Mesendoderm (in vitro differentiated cells): ENCODE measurements at regions not wholly inside any gene's neighbourhood (a gene's known extent, or its start where the extent isn't known, plus 50 kb on each side); places are given as distances from the start of the nearest gene placed in this dataset.

ENCODE experiments used
- DNase-seq: peaks from one replicate; pipeline ENCODE4 v3.0.0; 2013
- H2AK5ac ChIP-seq: 2 replicates; pipeline ENCODE4 v1.6.1; 2013; ENCODE audit warnings: low read length, inconsistent platforms
- H2BK120ac ChIP-seq: 2 replicates; pipeline ENCODE4 v1.6.1; 2013; ENCODE audit warnings: low read depth, mild to moderate bottlenecking, low read length, moderate library complexity, mixed read lengths
- H2BK15ac ChIP-seq: replicated peaks from 2 replicates; pipeline ENCODE4 v1.6.1; 2013; ENCODE audit warnings: low read depth, mild to moderate bottlenecking, moderate library complexity
- H2BK5ac ChIP-seq: 2 replicates; pipeline ENCODE4 v1.6.1; 2013; ENCODE audit warnings: low read length, inconsistent platforms
- H3K18ac ChIP-seq: 2 replicates; pipeline ENCODE4 v1.6.1; 2013; ENCODE audit warnings: mild to moderate bottlenecking, low read length, mixed read lengths
- H3K23ac ChIP-seq: one replicate; pipeline ENCODE4 v1.6.1; 2013; ENCODE audit warnings: low read length
- H3K27ac ChIP-seq: 2 replicates; pipeline ENCODE4 v1.5.1; 2013; ENCODE audit warnings: low read depth, mild to moderate bottlenecking, inconsistent platforms, low read length, moderate library complexity
- H3K27me3 ChIP-seq: 2 replicates; pipeline ENCODE4 v1.6.1; 2013; ENCODE audit warnings: low read length, control low read depth, mild to moderate bottlenecking, inconsistent platforms; ENCODE audit not compliant: insufficient read depth, poor library complexity
- H3K36me3 ChIP-seq: 2 replicates; pipeline ENCODE4 v1.6.1; 2013; ENCODE audit warnings: low read length, inconsistent platforms; ENCODE audit not compliant: control insufficient read depth, insufficient read depth
- H3K4ac ChIP-seq: one replicate; pipeline ENCODE4 v1.6.1; 2013; ENCODE audit warnings: low read depth, mild to moderate bottlenecking, low read length, moderate library complexity
- H3K4me1 ChIP-seq: 2 replicates; pipeline ENCODE4 v1.6.1; 2013; ENCODE audit warnings: low read depth, low read length, inconsistent platforms; ENCODE audit not compliant: control insufficient read depth
- H3K4me2 ChIP-seq: 2 replicates; pipeline ENCODE4 v1.6.1; 2013; ENCODE audit warnings: low read length
- H3K4me3 ChIP-seq: 2 replicates; pipeline ENCODE4 v1.5.1; 2013; ENCODE audit warnings: mild to moderate bottlenecking, low read length
- H3K56ac ChIP-seq: one replicate; pipeline ENCODE4 v1.6.1; 2013; ENCODE audit warnings: low read length
- H3K79me1 ChIP-seq: 2 replicates; pipeline ENCODE4 v1.6.1; 2013; ENCODE audit warnings: low read length, inconsistent platforms
- H3K79me2 ChIP-seq: 2 replicates; pipeline ENCODE4 v1.6.1; 2013; ENCODE audit warnings: mild to moderate bottlenecking, low read length; ENCODE audit not compliant: control insufficient read depth, insufficient read depth
- H3K9ac ChIP-seq: 2 replicates; pipeline ENCODE4 v1.6.1; 2013; ENCODE audit warnings: low read length, inconsistent platforms
- H4K5ac ChIP-seq: one replicate; pipeline ENCODE4 v1.6.1; 2013; ENCODE audit warnings: low read length
- H4K8ac ChIP-seq: one replicate; pipeline ENCODE4 v1.6.1; 2013; ENCODE audit warnings: low read depth, mild to moderate bottlenecking, control low read depth, low read length, moderate library complexity
- WGBS: extraction: QIAGEN DNeasy Blood & Tissue Kit; methylation state at CpG from one replicate; pipeline ENCODE4 v1.1.7; 2013; ENCODE audit warnings: low lambda C conversion rate, missing lambda C conversion rate; ENCODE audit not compliant: insufficient coverage; ENCODE audit errors: extremely low coverage; 5-methylcytosine and 5-hydroxymethylcytosine counted together

- Histone ChIP-seq H4K5ac (no peak overlapping the region), H3K4me1 (peaks cover 13% of the 10 kb centered on the region), H3K79me1 (no peaks in the 10 kb centered on the region), H4K8ac (no peak overlapping the region), H3K4me3 (no peak overlapping the region), H3K4ac (no peak overlapping the region), H3K79me2 (no peaks in the 10 kb centered on the region), H3K4me2 (no peak overlapping the region), H3K27me3 (no peaks in the 10 kb centered on the region), H2BK120ac (peak overlapping the region; percentile 88), H2BK15ac (no peak overlapping the region), H2BK5ac (peak overlapping the region; percentile 23), H3K23ac (no peak overlapping the region), H3K18ac (no peak overlapping the region), H2AK5ac (no peak overlapping the region), H3K27ac (peak overlapping the region; percentile 61), H3K9ac (no peak overlapping the region), H3K36me3 (no peaks in the 10 kb centered on the region), H3K56ac (peak overlapping the region; percentile 17)
- peak; percentile 73 for DNase-seq
- WGBS = no CpG with 5 or more reads among the region's 4 CpGs
These were observed 72.9 kb downstream of the ZNF281 start for GRCh38 chr1:200336901-200337391.

- Histone ChIP-seq H3K79me1 (no peaks in the 10 kb centered on the region), H3K4me1 (peaks cover 17% of the 10 kb centered on the region), H3K27me3 (no peaks in the 10 kb centered on the region), H4K5ac (no peak overlapping the region), H3K18ac (no peak overlapping the region), H3K56ac (no peak overlapping the region), H2BK120ac (no peak overlapping the region), H2BK5ac (no peak overlapping the region), H3K79me2 (no peaks in the 10 kb centered on the region), H3K4ac (no peak overlapping the region), H3K23ac (no peak overlapping the region), H3K27ac (peak overlapping the region; percentile 61), H3K4me3 (no peak overlapping the region), H4K8ac (no peak overlapping the region), H3K36me3 (no peaks in the 10 kb centered on the region), H3K4me2 (no peak overlapping the region), H2BK15ac (no peak overlapping the region), H2AK5ac (no peak overlapping the region), H3K9ac (no peak overlapping the region)
- no CpG with 5 or more reads among the region's 4 CpGs for WGBS
- DNase-seq = peak; percentile 79
These were observed 73.6 kb downstream of the ZNF281 start for GRCh38 chr1:200336101-200336845.

- Histone ChIP-seq H2BK120ac (no peak overlapping the region), H3K79me2 (no peaks in the 10 kb centered on the region), H3K23ac (no peak overlapping the region), H3K4me2 (no peak overlapping the region), H3K9ac (no peak overlapping the region), H2BK15ac (peak overlapping the region; percentile 42), H2AK5ac (no peak overlapping the region), H3K36me3 (no peaks in the 10 kb centered on the region), H4K5ac (no peak overlapping the region), H3K56ac (no peak overlapping the region), H3K79me1 (no peaks in the 10 kb centered on the region), H3K18ac (no peak overlapping the region), H4K8ac (no peak overlapping the region), H3K4me3 (no peak overlapping the region), H3K4me1 (peaks cover 22% of the 10 kb centered on the region), H3K4ac (peak overlapping the region; percentile 76), H3K27ac (no peak overlapping the region), H3K27me3 (no peaks in the 10 kb centered on the region), H2BK5ac (no peak overlapping the region)
- WGBS = no CpG with 5 or more reads among the region's 2 CpGs
- no peak for DNase-seq
These were observed 75.1 kb downstream of the ZNF281 start for GRCh38 chr1:200334661-200335256.

GRCh38 chr1:200333329-200333728 lies 76.5 kb downstream of the ZNF281 start:
- H4K5ac ChIP-seq = no peak overlapping the region
- no CpG with 5 or more reads among the region's 7 CpGs for WGBS
- peak overlapping the region; percentile 28 for H2AK5ac ChIP-seq
- H3K9ac ChIP-seq = no peak overlapping the region
- no peak overlapping the region for H4K8ac ChIP-seq
- H3K27me3 ChIP-seq = no peaks in the 10 kb centered on the region
- H3K4me3 ChIP-seq = no peak overlapping the region
- no peak overlapping the region for H2BK120ac ChIP-seq
- no peaks in the 10 kb centered on the region for H3K79me2 ChIP-seq
- H2BK5ac ChIP-seq = no peak overlapping the region
- H3K27ac ChIP-seq = no peak overlapping the region
- H3K18ac ChIP-seq = peak overlapping the region; percentile 39
- no peak overlapping the region for H3K23ac ChIP-seq
- no peak overlapping the region for H2BK15ac ChIP-seq
- no peaks in the 10 kb centered on the region for H3K36me3 ChIP-seq
- H3K4me2 ChIP-seq = no peak overlapping the region
- DNase-seq = no peak
- H3K4me1 ChIP-seq = peaks cover 31% of the 10 kb centered on the region
- H3K56ac ChIP-seq = no peak overlapping the region
- H3K79me1 ChIP-seq = no peaks in the 10 kb centered on the region
- peak overlapping the region; percentile 62 for H3K4ac ChIP-seq

GRCh38 chr1:200332716-200333115 lies 77.1 kb downstream of the ZNF281 start:
- Histone ChIP-seq H2BK5ac (no peak overlapping the region), H3K79me2 (no peaks in the 10 kb centered on the region), H3K9ac (no peak overlapping the region), H3K18ac (peak overlapping the region; percentile 39), H3K4ac (peak overlapping the region; percentile 62), H4K5ac (no peak overlapping the region), H3K4me2 (no peak overlapping the region), H3K4me3 (no peak overlapping the region), H3K56ac (peak overlapping the region; percentile 22), H2BK15ac (peak overlapping the region; percentile 65), H4K8ac (no peak overlapping the region), H3K27me3 (no peaks in the 10 kb centered on the region), H2BK120ac (no peak overlapping the region), H3K4me1 (peaks cover 34% of the 10 kb centered on the region), H3K79me1 (no peaks in the 10 kb centered on the region), H3K23ac (no peak overlapping the region), H3K27ac (no peak overlapping the region), H3K36me3 (no peaks in the 10 kb centered on the region), H2AK5ac (no peak overlapping the region)
- DNase-seq = peak; percentile 56
